Loucy (cell line): ENCODE measurements at regions not wholly inside any gene's neighbourhood (a gene's known extent, or its start where the extent isn't known, plus 50 kb on each side); places are given as distances from the start of the nearest gene placed in this dataset.

Source experiments
- CTCF ChIP-seq: fragments of 200-600 bp; sonication (generic); conservative IDR thresholded peaks from 2 replicates; pipeline ENCODE4 v1.5.1; 2014; ENCODE audit warnings: mild to moderate bottlenecking, antibody characterized with exemption, low read length
- EZH2phosphoT487 ChIP-seq: fragments of 200-600 bp; IDR thresholded peaks from 2 replicates; pipeline ENCODE4 v1.6.1; 2018; ENCODE audit warnings: antibody characterized with exemption, mild to moderate bottlenecking, moderate library complexity, borderline replicate concordance

- TF ChIP-seq CTCF (no peak), EZH2phosphoT487 (no peak)
Observed at GRCh38 chr12:124175704-124176103, 119.2 kb upstream of the RFLNA start.
